ENCODE measurements at regions not wholly inside any gene's neighbourhood (a gene's known extent, or its start where the extent isn't known, plus 50 kb on each side); places are given as distances from the start of the nearest gene placed in this dataset.

DNA sequence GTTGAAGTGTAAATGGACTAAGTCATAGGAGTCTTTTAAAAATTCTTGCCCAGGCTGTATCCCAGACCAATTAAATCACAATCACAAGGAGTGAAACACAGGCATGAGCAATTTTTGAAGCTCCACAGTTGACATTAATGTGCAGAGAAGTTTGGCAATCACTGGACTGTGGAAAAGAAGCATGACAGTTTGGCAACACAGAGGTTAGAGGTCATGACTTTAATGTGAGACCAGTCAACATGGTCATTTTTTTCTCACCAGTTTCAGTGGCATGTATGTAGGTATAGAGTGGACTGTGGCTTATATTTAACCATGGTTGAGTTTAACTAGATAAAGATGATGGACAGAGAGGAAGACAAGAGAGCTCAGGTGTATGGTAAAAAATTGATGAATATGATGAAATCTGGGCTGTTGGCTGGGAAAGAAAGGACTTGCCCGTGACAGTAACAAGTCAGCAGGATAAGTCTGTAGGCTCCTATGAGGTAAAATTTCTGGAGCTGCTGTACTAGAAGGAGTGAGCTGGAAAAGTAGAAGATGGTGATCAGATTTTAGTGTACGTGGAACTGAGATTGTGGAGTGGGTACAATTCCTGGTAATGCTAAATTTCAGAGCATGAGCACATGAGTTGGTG lies 432.2 kb upstream of the GHITM start:
- Histone ChIP-seq H3K27me3 (ENCODE audit: control insufficient read depth, insufficient read depth, low read length) (no peaks in the 10 kb centered on the region), H3K4me3 (ENCODE audit: low read depth, low read length) (no peak overlapping the region), H3K36me3 (ENCODE audit: control insufficient read depth, insufficient read depth, low read length) (no peaks in the 10 kb centered on the region)
- no peak for DNase-seq (ENCODE audit: low read depth)
- TF ChIP-seq, protein P1, sequence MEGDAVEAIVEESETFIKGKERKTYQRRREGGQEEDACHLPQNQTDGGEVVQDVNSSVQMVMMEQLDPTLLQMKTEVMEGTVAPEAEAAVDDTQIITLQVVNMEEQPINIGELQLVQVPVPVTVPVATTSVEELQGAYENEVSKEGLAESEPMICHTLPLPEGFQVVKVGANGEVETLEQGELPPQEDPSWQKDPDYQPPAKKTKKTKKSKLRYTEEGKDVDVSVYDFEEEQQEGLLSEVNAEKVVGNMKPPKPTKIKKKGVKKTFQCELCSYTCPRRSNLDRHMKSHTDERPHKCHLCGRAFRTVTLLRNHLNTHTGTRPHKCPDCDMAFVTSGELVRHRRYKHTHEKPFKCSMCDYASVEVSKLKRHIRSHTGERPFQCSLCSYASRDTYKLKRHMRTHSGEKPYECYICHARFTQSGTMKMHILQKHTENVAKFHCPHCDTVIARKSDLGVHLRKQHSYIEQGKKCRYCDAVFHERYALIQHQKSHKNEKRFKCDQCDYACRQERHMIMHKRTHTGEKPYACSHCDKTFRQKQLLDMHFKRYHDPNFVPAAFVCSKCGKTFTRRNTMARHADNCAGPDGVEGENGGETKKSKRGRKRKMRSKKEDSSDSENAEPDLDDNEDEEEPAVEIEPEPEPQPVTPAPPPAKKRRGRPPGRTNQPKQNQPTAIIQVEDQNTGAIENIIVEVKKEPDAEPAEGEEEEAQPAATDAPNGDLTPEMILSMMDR (IDR thresholded peaks at IDR 0.05; ENCODE audit: insufficient read depth, low read length, poor library complexity, severe bottlenecking) = no peak

- Histone ChIP-seq H3K27me3 (ENCODE audit: control insufficient read depth, insufficient read depth, low read length) (no peaks in the 10 kb centered on the region), H3K4me3 (ENCODE audit: low read depth, low read length) (no peak overlapping the region), H3K36me3 (ENCODE audit: control insufficient read depth, insufficient read depth, low read length) (no peaks in the 10 kb centered on the region)
- TF ChIP-seq, protein P1 (IDR thresholded peaks at IDR 0.05; ENCODE audit: insufficient read depth, low read length, poor library complexity, severe bottlenecking) = no peak
- DNase-seq (ENCODE audit: low read depth) = no peak
These were observed 425.9 kb upstream of the GHITM start for GRCh38 chr10:83713423-83713822.

- no peak overlapping the region for H3K4me3 ChIP-seq (ENCODE audit: low read depth, low read length)
- H3K36me3 ChIP-seq (ENCODE audit: control insufficient read depth, insufficient read depth, low read length) = no peaks in the 10 kb centered on the region
- H3K27me3 ChIP-seq (ENCODE audit: control insufficient read depth, insufficient read depth, low read length) = no peaks in the 10 kb centered on the region
- DNase-seq (ENCODE audit: low read depth) = no peak
- TF ChIP-seq, protein P1 (IDR thresholded peaks at IDR 0.05; ENCODE audit: insufficient read depth, low read length, poor library complexity, severe bottlenecking) = no peak
These were observed 416.2 kb upstream of the GHITM start for GRCh38 chr10:83723080-83723479.

DNA sequence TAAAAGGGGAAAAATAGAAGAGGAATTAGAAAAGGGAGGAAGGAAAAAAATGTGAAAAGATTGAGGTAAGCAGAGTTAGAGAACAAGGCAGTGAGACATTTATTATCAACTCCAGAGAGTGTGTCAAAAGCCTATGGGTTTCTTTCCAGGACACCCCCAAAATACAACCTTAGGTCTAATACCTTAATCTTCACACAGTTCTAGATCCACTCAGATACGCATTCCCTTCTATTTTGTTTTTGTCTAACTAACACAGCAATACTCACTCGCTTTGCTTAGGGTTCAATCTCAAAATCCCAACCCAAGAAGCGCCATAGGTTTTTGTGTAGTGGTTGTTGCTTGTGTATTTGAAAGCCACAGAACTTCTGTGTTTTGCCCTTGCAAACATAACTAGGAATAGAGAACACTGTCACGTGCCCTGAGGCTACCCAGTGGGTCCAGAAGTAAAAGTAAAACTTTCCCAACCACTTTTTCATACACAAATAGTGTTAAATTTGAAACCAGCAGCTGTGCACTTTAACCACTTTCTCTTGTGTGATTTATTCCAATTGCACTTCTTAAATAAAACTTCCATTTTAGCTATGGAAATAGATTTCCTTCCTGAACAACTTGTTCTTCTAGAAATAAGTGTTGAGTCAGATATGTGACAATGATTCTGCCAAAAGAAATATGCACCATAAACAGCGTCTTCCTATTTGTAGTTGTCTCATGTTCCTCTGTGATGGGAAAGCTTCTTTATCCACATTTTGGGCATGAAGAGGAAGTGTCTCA lies 414.7 kb upstream of the GHITM start:
- no peak for DNase-seq (ENCODE audit: low read depth)

DNA sequence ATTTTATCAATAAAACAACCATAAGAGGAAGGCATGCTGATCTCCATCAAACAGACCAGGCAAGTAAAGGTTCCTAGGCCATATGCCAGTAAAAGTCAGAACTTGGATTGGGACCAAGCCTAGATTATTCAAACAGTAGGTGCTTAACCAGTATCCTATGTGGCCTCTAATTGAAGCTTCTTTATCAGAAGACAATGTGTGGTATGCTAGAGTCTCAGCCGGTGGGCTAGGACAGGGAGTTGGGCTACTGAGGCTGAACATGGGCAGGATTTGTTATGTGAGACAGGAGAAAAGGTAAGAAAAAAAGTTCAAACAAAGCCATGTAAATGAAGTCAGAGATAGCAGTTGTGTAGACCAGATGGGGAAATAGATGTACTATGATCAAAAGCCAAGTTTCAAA lies 413.7 kb upstream of the GHITM start:
- Histone ChIP-seq H3K4me3 (ENCODE audit: low read depth, low read length) (no peak overlapping the region), H3K27me3 (ENCODE audit: control insufficient read depth, insufficient read depth, low read length) (no peaks in the 10 kb centered on the region), H3K36me3 (ENCODE audit: control insufficient read depth, insufficient read depth, low read length) (no peaks in the 10 kb centered on the region)
- TF ChIP-seq, protein P1 (IDR thresholded peaks at IDR 0.05; ENCODE audit: insufficient read depth, low read length, poor library complexity, severe bottlenecking) = no peak
- DNase-seq (ENCODE audit: low read depth) = no peak

More for the DNA sequence above, 414.7 kb upstream of the GHITM start:
- H3K36me3 ChIP-seq (ENCODE audit: control insufficient read depth, insufficient read depth, low read length) = no peaks in the 10 kb centered on the region
- TF ChIP-seq, protein P1 (IDR thresholded peaks at IDR 0.05; ENCODE audit: insufficient read depth, low read length, poor library complexity, severe bottlenecking) = no peak
- H3K4me3 ChIP-seq (ENCODE audit: low read depth, low read length) = no peak overlapping the region
- H3K27me3 ChIP-seq (ENCODE audit: control insufficient read depth, insufficient read depth, low read length) = no peaks in the 10 kb centered on the region

All from kidney epithelial cell (primary cell).